Astrocyte (in vitro differentiated cells and primary cell): ENCODE measurements at regions not wholly inside any gene's neighbourhood (a gene's known extent, or its start where the extent isn't known, plus 50 kb on each side); places are given as distances from the start of the nearest gene placed in this dataset.

Experiments
- DNase-seq: peaks from one replicate; pipeline ENCODE4 v3.0.0-alpha.2; 2010; ENCODE audit warnings: low read depth
- FAIRE-seq: peaks from 2 replicates; lab custom pipeline; 2011; peaks lifted over from hg19 to GRCh38; lab: Jason Lieb, UNC
- H2AFZ ChIP-seq: 2 replicates; pipeline ENCODE4 v1.6.0; 2012; ENCODE audit warnings: low read depth, low read length, inconsistent platforms
- H3K27ac ChIP-seq: 2 replicates; pipeline ENCODE4 v1.5.1; 2011; ENCODE audit warnings: low read depth, low read length, inconsistent platforms
- H3K27me3 ChIP-seq: 2 replicates; pipeline ENCODE4 v1.6.0; 2011; ENCODE audit warnings: low read length, inconsistent platforms; ENCODE audit not compliant: insufficient read depth
- H3K36me3 ChIP-seq: 2 replicates; pipeline ENCODE4 v1.5.1; 2011; ENCODE audit warnings: low read length, inconsistent platforms; ENCODE audit not compliant: insufficient read depth
- H3K4me1 ChIP-seq: 2 replicates; pipeline ENCODE4 v1.5.1; 2011; ENCODE audit warnings: low read length, inconsistent platforms; ENCODE audit not compliant: insufficient read depth
- H3K4me2 ChIP-seq: 2 replicates; pipeline ENCODE4 v1.6.0; 2012; ENCODE audit warnings: low read length, inconsistent platforms
- H3K4me3 ChIP-seq: 2 replicates; pipeline ENCODE4 v1.5.1; 2011; ENCODE audit warnings: low read depth, mild to moderate bottlenecking, low read length, inconsistent platforms; ENCODE audit not compliant: insufficient read depth
- H3K79me2 ChIP-seq: 2 replicates; pipeline ENCODE4 v1.6.0; 2012; ENCODE audit warnings: mild to moderate bottlenecking, low read length, inconsistent platforms; ENCODE audit not compliant: insufficient read depth
- H3K9ac ChIP-seq: 2 replicates; pipeline ENCODE4 v1.6.0; 2012; ENCODE audit warnings: mild to moderate bottlenecking, low read length, inconsistent platforms
- H3K9me3 ChIP-seq: 2 replicates; pipeline ENCODE4 v1.5.1; 2012; ENCODE audit warnings: low read depth, mild to moderate bottlenecking, low read length, inconsistent platforms; ENCODE audit not compliant: insufficient read depth
- H4K20me1 ChIP-seq: 2 replicates; pipeline ENCODE4 v1.6.0; 2012; ENCODE audit warnings: low read length, inconsistent platforms; ENCODE audit not compliant: insufficient read depth
- H3K27ac Mint-ChIP-seq: one replicate; pipeline ENCODE4 v1.8.0; 2021; ENCODE audit warnings: mild to moderate bottlenecking, mixed read lengths; ENCODE audit not compliant: unreplicated experiment
- H3K27me3 Mint-ChIP-seq: one replicate; pipeline ENCODE4 v1.8.0; 2021; ENCODE audit warnings: low read depth, mixed read lengths; ENCODE audit not compliant: unreplicated experiment
- H3K36me3 Mint-ChIP-seq: one replicate; pipeline ENCODE4 v1.8.0; 2021; ENCODE audit warnings: low read depth, mixed read lengths; ENCODE audit not compliant: unreplicated experiment
- H3K4me1 Mint-ChIP-seq: one replicate; pipeline ENCODE4 v1.8.0; 2021; ENCODE audit warnings: low read depth, mixed read lengths; ENCODE audit not compliant: unreplicated experiment
- H3K4me3 Mint-ChIP-seq: one replicate; pipeline ENCODE4 v1.8.0; 2021; ENCODE audit warnings: mild to moderate bottlenecking, moderate library complexity, mixed read lengths; ENCODE audit not compliant: unreplicated experiment
- H3K9me3 Mint-ChIP-seq: one replicate; pipeline ENCODE4 v1.8.0; 2021; ENCODE audit warnings: mild to moderate bottlenecking, mixed read lengths; ENCODE audit not compliant: unreplicated experiment
- CTCF ChIP-seq: IDR thresholded peaks from 2 replicates; pipeline ENCODE4 v1.5.1; 2011; ENCODE audit warnings: low read depth, mild to moderate bottlenecking, inconsistent platforms, low read length, moderate library complexity; ENCODE audit not compliant: insufficient read depth
- EZH2 ChIP-seq: IDR thresholded peaks from 2 replicates; pipeline ENCODE4 v1.6.1; 2012; ENCODE audit warnings: mild to moderate bottlenecking, low read length, inconsistent platforms; ENCODE audit not compliant: insufficient read depth

DNA sequence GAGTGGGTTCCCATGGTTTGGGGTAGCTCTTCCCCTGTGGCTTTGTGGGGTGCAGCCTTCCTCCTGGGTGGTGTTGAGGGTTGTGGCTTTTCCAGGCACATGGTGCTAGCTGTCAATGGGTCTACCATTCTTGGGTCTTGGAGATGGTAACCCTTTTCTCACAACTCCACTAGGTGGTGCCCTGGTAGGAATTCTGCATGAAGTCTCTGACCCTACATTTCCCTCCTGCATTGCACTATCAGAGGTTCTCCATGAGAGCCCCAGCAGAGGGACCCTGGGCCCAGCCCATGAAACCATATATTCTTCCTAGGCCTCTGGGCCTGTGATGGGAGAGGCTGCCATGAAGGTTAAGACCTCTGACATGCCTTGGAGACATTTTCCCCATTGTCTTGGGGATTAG, 1093.3 kb downstream of the SLC16A7 start:
- Histone ChIP-seq H2AFZ (no peak overlapping the region), H3K9me3 (no peaks in the 10 kb centered on the region), H3K27ac (no peak overlapping the region), H3K4me1 (no peaks in the 10 kb centered on the region), H3K36me3 (no peaks in the 10 kb centered on the region), H4K20me1 (no peaks in the 10 kb centered on the region), H3K9ac (no peak overlapping the region), H3K4me3 (no peak overlapping the region), H3K27me3 (no peaks in the 10 kb centered on the region), H3K4me2 (no peak overlapping the region), H3K79me2 (no peaks in the 10 kb centered on the region)
- no peaks in the 10 kb centered on the region for H3K27me3 Mint-ChIP-seq
- FAIRE-seq (no peak), DNase-seq (no peak)
- H3K36me3 Mint-ChIP-seq: no peaks in the 10 kb centered on the region
- no peaks in the 10 kb centered on the region for H3K4me1 Mint-ChIP-seq
- no peaks in the 10 kb centered on the region for H3K9me3 Mint-ChIP-seq
- TF ChIP-seq EZH2 (no peak), CTCF (no peak)
- H3K27ac Mint-ChIP-seq: no peak overlapping the region
- no peak overlapping the region for H3K4me3 Mint-ChIP-seq

DNA sequence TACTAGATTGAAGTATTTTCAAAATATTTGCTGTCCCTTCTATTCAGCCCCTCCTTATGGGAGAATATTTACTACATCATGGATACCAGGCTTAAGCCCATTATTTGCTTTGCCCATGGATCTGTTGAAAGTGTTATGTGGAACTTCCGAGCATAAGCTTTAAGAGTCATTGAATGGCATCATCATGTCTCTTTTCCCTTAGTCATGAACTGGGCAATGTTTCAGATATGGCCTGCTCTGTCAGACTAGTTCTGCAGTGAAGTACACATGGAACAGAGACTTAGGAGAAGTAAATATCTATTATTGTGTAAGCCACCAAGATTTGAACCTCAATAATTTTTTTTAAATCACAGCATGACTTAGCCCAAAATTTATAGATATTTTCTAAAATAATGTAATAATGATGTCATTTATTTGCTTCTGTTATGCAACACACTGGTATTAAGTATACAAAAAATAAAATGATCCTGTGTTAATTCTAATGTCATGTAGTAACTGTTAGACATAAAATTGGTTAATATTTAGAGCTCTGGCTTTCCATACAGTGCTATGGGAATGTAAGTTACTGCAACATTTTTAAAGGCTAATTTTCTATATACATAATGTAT, 1097.3 kb downstream of the SLC16A7 start:
- Histone ChIP-seq H2AFZ (no peak overlapping the region), H3K27ac (no peak overlapping the region), H3K9me3 (no peaks in the 10 kb centered on the region), H3K9ac (no peak overlapping the region), H3K79me2 (no peaks in the 10 kb centered on the region), H3K36me3 (no peaks in the 10 kb centered on the region), H3K4me2 (no peak overlapping the region), H3K4me3 (no peak overlapping the region), H3K27me3 (no peaks in the 10 kb centered on the region), H3K4me1 (no peaks in the 10 kb centered on the region), H4K20me1 (no peaks in the 10 kb centered on the region)
- Mint-ChIP-seq H3K27ac (no peak overlapping the region), H3K4me3 (no peak overlapping the region), H3K27me3 (no peaks in the 10 kb centered on the region), H3K36me3 (no peaks in the 10 kb centered on the region), H3K4me1 (no peaks in the 10 kb centered on the region), H3K9me3 (no peaks in the 10 kb centered on the region)
- no peak for TF ChIP-seq CTCF
- no peak for TF ChIP-seq EZH2
- DNase-seq (no peak), FAIRE-seq (no peak)

DNA sequence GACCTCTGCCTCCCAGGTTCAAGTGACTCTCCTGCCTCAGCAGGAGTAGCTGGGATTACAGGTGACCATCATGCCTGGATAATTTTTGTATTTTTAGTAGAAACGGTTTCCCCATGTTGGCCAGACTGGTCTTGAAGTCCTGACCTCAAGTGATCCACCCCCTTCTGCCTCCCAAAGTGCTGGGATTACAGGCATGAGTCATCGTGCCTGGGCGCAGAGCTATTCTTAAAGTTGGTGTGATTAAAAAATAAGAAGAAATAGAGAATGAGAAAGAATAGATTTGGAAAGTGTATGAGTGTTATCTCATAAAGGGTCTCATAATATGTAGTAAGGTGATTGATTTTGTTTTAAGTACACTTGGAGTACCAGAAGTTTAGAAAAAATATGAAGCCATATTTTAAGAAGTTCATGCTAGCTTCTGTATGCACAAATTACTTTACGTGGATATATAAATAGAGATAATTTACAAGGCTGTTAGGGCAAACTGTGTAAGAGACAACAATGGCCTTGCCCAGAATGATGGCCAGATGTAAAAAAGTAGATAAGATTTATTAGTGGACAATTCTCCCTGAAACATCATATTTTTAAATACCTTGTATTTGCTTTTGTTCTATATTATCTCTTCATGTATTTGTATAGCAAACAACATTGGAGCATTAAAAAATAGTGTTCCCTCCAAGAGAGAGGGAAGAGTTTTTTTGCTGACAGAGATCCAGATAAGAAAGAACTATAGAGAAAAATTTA, 1108.5 kb downstream of the SLC16A7 start:
- Histone ChIP-seq H3K4me1 (no peaks in the 10 kb centered on the region), H3K27me3 (no peaks in the 10 kb centered on the region), H3K79me2 (no peaks in the 10 kb centered on the region), H3K4me3 (no peak overlapping the region), H3K4me2 (no peak overlapping the region), H4K20me1 (no peaks in the 10 kb centered on the region), H3K27ac (no peak overlapping the region), H2AFZ (no peak overlapping the region), H3K9ac (no peak overlapping the region), H3K36me3 (no peaks in the 10 kb centered on the region), H3K9me3 (no peaks in the 10 kb centered on the region)
- DNase-seq (no peak), FAIRE-seq (no peak)
- Mint-ChIP-seq H3K9me3 (no peaks in the 10 kb centered on the region), H3K27ac (no peak overlapping the region), H3K36me3 (no peaks in the 10 kb centered on the region), H3K4me3 (no peak overlapping the region), H3K27me3 (no peaks in the 10 kb centered on the region), H3K4me1 (no peaks in the 10 kb centered on the region)
- no peak for TF ChIP-seq EZH2
- TF ChIP-seq CTCF: no peak
